Sciatic nerve (tissue), 2 donors: ENCODE measurements at regions not wholly inside any gene's neighbourhood (a gene's known extent, or its start where the extent isn't known, plus 50 kb on each side); places are given as distances from the start of the nearest gene placed in this dataset.

Source experiments
- ATAC-seq: fragments of 200-7000 bp; cut with Tn5 transposase; one replicate; pipeline ENCODE4 v1.9.1; 2020; ENCODE audit warnings: mild to moderate bottlenecking, moderate library complexity
- DNase-seq: peaks from one replicate; pipeline ENCODE4 v3.0.0-alpha.2; 2020; ENCODE audit warnings: low spot score
- intact Hi-C: fragments of 100-400 bp; cut with DNase I; formaldehyde crosslinking; loops from one replicate; pipeline ENCODE4 v1.14.2; 2022
- donor health status: DM: no; HTN: no; CAD: no.
- donor health status: DM: no; HTN: no; CAD: no.

GRCh38 chr6:137434640-137435039 is 59.6 kb downstream of the OLIG3 start:
- no peak for DNase-seq
- intact Hi-C loops, result no loop called here
- ATAC-seq, result no peak

GRCh38 chr6:137432054-137432611 is 62.1 kb downstream of the OLIG3 start:
- no peak for DNase-seq
- ATAC-seq, result no peak
- intact Hi-C loops, result no loop called here

GRCh38 chr6:137430954-137431353 is 63.2 kb downstream of the OLIG3 start:
- ATAC-seq (no peak), DNase-seq (no peak)
- intact Hi-C loops, result no loop called here

- intact Hi-C loops, result no loop called here
- ATAC-seq (no peak), DNase-seq (no peak)
These were observed 66.4 kb downstream of the OLIG3 start for GRCh38 chr6:137427656-137428290.

GRCh38 chr6:137426007-137426689 is 68.0 kb downstream of the OLIG3 start:
- intact Hi-C loops, result no loop called here
- DNase-seq (no peak), ATAC-seq (no peak)

- intact Hi-C loops, result no loop called here
- DNase-seq (no peak), ATAC-seq (no peak)
These were observed 69.9 kb downstream of the OLIG3 start for GRCh38 chr6:137424251-137424650.

- ATAC-seq, result no peak
- intact Hi-C loops, result no loop called here
- DNase-seq, result no peak
These were observed 70.6 kb downstream of the OLIG3 start for GRCh38 chr6:137423451-137424168.

- intact Hi-C loops, result no loop called here
- ATAC-seq (no peak), DNase-seq (no peak)
These were observed 76.8 kb downstream of the OLIG3 start for GRCh38 chr6:137417396-137417795.

- ATAC-seq, result peak; percentile 83
- DNase-seq, result no peak
- intact Hi-C loops, result no loop called here
These were observed 77.7 kb downstream of the OLIG3 start for GRCh38 chr6:137416376-137417109.

GRCh38 chr6:137415834-137416190 is 78.4 kb downstream of the OLIG3 start:
- DNase-seq (no peak), ATAC-seq (no peak)
- intact Hi-C loops, result no loop called here

- intact Hi-C loops, result no loop called here
- DNase-seq (peak; percentile 73), ATAC-seq (peak; percentile 94)
These were observed 78.9 kb downstream of the OLIG3 start for GRCh38 chr6:137415127-137415833.

GRCh38 chr6:137414599-137414998 is 79.6 kb downstream of the OLIG3 start:
- ATAC-seq (no peak), DNase-seq (no peak)
- intact Hi-C loops, result no loop called here

- ATAC-seq, result no peak
- DNase-seq, result no peak
- intact Hi-C loops, result no loop called here
These were observed 80.7 kb downstream of the OLIG3 start for GRCh38 chr6:137413482-137413881.

GRCh38 chr6:137412562-137412961 is 81.6 kb downstream of the OLIG3 start:
- ATAC-seq, result no peak

GRCh38 chr6:137409266-137409777 is 84.9 kb downstream of the OLIG3 start:
- intact Hi-C loops, result no loop called here
- ATAC-seq (no peak), DNase-seq (no peak)

More at GRCh38 chr6:137412562-137412961, 81.6 kb downstream of the OLIG3 start:
- DNase-seq, result no peak
- intact Hi-C loops, result no loop called here

GRCh38 chr6:137407816-137408215 is 86.4 kb downstream of the OLIG3 start:
- DNase-seq (no peak), ATAC-seq (no peak)
- intact Hi-C loops, result no loop called here

- intact Hi-C loops, result no loop called here
- DNase-seq, result no peak
- ATAC-seq, result no peak
These were observed 88.4 kb downstream of the OLIG3 start for GRCh38 chr6:137405806-137406205.

- intact Hi-C loops, result no loop called here
- ATAC-seq, result no peak
- no peak for DNase-seq
These were observed 90.3 kb downstream of the OLIG3 start for GRCh38 chr6:137403855-137404254.

GRCh38 chr6:137403443-137403842 is 90.8 kb downstream of the OLIG3 start:
- DNase-seq, result no peak
- intact Hi-C loops, result no loop called here

More at GRCh38 chr6:137403443-137403842, 90.8 kb downstream of the OLIG3 start:
- no peak for ATAC-seq
